ENCODE measurements at regions not wholly inside any gene's neighbourhood (a gene's known extent, or its start where the extent isn't known, plus 50 kb on each side); places are given as distances from the start of the nearest gene placed in this dataset.

DNA sequence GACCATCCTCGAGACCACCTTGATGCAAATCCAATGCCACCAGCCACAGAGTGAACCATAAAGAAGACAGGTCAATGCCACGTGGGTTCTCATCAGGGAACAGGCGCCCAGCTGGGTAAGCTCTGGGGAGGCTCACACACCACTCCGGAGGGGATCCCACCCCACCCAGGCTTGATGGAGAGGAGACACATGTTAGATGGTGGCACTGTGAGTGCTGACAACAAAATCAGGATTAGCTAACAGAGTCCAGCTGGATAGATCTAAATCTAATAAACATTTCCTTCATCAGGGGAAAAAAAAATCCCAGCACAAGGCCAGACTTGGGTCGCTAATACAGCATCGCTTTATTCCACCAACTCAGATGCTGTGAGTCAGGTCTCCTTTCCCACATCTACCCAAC lies 132.2 kb upstream of the TNR start (continued):
- TF ChIP-seq, protein P1, sequence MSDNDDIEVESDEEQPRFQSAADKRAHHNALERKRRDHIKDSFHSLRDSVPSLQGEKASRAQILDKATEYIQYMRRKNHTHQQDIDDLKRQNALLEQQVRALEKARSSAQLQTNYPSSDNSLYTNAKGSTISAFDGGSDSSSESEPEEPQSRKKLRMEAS (IDR thresholded peaks at IDR 0.05): no peak
- no peak for TF ChIP-seq BACH1 (IDR thresholded peaks at IDR 0.05; ENCODE audit: low read length)
- no peak for TF ChIP-seq YY1 (IDR thresholded peaks at IDR 0.05; ENCODE audit: low read depth, low read length)
- TF ChIP-seq HDAC2 (IDR thresholded peaks at IDR 0.05; ENCODE audit: borderline replicate concordance in 1 of 2, low read depth in 2 of 2, low read length in 2 of 2): no peak
- TF ChIP-seq EZH2 (IDR thresholded peaks at IDR 0.05; ENCODE audit: low read depth, low read length, severe bottlenecking): no peak
- no peak for TF ChIP-seq CTBP2 (IDR thresholded peaks at IDR 0.05; ENCODE audit: borderline replicate concordance, insufficient read depth, insufficient read length, low read length)
- no peak for TF ChIP-seq SIX5 (IDR thresholded peaks at IDR 0.05; ENCODE audit: low read depth, low read length)
